GM19240 (cell line): ENCODE measurements at regions not wholly inside any gene's neighbourhood (a gene's known extent, or its start where the extent isn't known, plus 50 kb on each side); places are given as distances from the start of the nearest gene placed in this dataset.
"Not testable (repeated sequence)": the region's sequence is repeated elsewhere in the genome, so short reads cannot be mapped to it uniquely, and the experiment has no call there.

ENCODE experiments used
- DNase-seq: peaks from one replicate; pipeline ENCODE4 v3.0.0; 2011; ENCODE audit warnings: low spot score; ENCODE audit not compliant: insufficient read length

- no peak for DNase-seq
These were observed 153.5 kb upstream of the GALNT2 start for GRCh38 chr1:229913489-229913888.

- not testable (repeated sequence) for DNase-seq
These were observed 147.6 kb upstream of the GALNT2 start for GRCh38 chr1:229919488-229919887.

- no peak for DNase-seq
These were observed 146.4 kb upstream of the GALNT2 start for GRCh38 chr1:229920683-229921082.

GRCh38 chr1:229922249-229922648 lies 144.8 kb upstream of the GALNT2 start:
- no peak for DNase-seq

- no peak for DNase-seq
These were observed 142.4 kb upstream of the GALNT2 start for GRCh38 chr1:229924639-229925038.

- no peak for DNase-seq
These were observed 138.3 kb upstream of the GALNT2 start for GRCh38 chr1:229928767-229929166.

GRCh38 chr1:229931751-229932150 lies 135.3 kb upstream of the GALNT2 start:
- DNase-seq = not testable (repeated sequence)

GRCh38 chr1:229935157-229935556 lies 131.9 kb upstream of the GALNT2 start:
- not testable (repeated sequence) for DNase-seq

GRCh38 chr1:229938551-229938950 lies 128.5 kb upstream of the GALNT2 start:
- DNase-seq = no peak

- DNase-seq = no peak
These were observed 126.4 kb upstream of the GALNT2 start for GRCh38 chr1:229940684-229941083.

GRCh38 chr1:229941160-229941559 lies 125.9 kb upstream of the GALNT2 start:
- no peak for DNase-seq

GRCh38 chr1:229941831-229942230 lies 125.2 kb upstream of the GALNT2 start:
- no peak for DNase-seq

- no peak for DNase-seq
These were observed 124.5 kb upstream of the GALNT2 start for GRCh38 chr1:229942501-229942900.

GRCh38 chr1:229943148-229943714 lies 123.8 kb upstream of the GALNT2 start:
- no peak for DNase-seq

GRCh38 chr1:229943988-229944743 lies 122.9 kb upstream of the GALNT2 start:
- DNase-seq = no peak

- DNase-seq = no peak
These were observed 121.2 kb upstream of the GALNT2 start for GRCh38 chr1:229945795-229946194.

- DNase-seq = no peak
These were observed 119.1 kb upstream of the GALNT2 start for GRCh38 chr1:229947968-229948367.

- no peak for DNase-seq
These were observed 118.6 kb upstream of the GALNT2 start for GRCh38 chr1:229948438-229948837.

- no peak for DNase-seq
These were observed 117.5 kb upstream of the GALNT2 start for GRCh38 chr1:229949500-229949899.

GRCh38 chr1:229950020-229950419 lies 117.0 kb upstream of the GALNT2 start:
- no peak for DNase-seq

- DNase-seq = no peak
These were observed 116.1 kb upstream of the GALNT2 start for GRCh38 chr1:229950908-229951307.

- DNase-seq = no peak
These were observed 115.0 kb upstream of the GALNT2 start for GRCh38 chr1:229951856-229952534.
